Natural killer cell (primary cell): ENCODE measurements at regions not wholly inside any gene's neighbourhood (a gene's known extent, or its start where the extent isn't known, plus 50 kb on each side); places are given as distances from the start of the nearest gene placed in this dataset.

Experiments used
- ATAC-seq, 3 donors: fragments of 150-1000 bp in 2 of 3; fragments of 200-7000 bp in 1 of 3; cut with Tn5 transposase; 1 replicate in 1 of 3; 2 replicates in 2 of 3; pipeline ENCODE4 v1.10.0; 2021; ENCODE audit warnings: mild to moderate bottlenecking in 2 of 3, moderate library complexity in 2 of 3
- DNase-seq, 2 donors: peaks; one replicate each; pipeline versions ENCODE4 v3.0.0 to v3.0.0-alpha.2; 2013 to 2021; ENCODE audit warnings: mixed read lengths in 1 of 2
- H3K27ac ChIP-seq: one replicate; pipeline ENCODE4 v1.5.1; 2013; ENCODE audit warnings: mild to moderate bottlenecking, low read length
- H3K27me3 ChIP-seq: one replicate; pipeline ENCODE4 v1.6.1; 2013; ENCODE audit warnings: low read length; ENCODE audit not compliant: control insufficient read depth, insufficient read depth
- H3K36me3 ChIP-seq: one replicate; pipeline ENCODE4 v1.6.1; 2013; ENCODE audit warnings: low read length; ENCODE audit not compliant: control insufficient read depth, insufficient read depth
- H3K4me1 ChIP-seq: one replicate; pipeline ENCODE4 v1.6.1; 2013; ENCODE audit warnings: low read length; ENCODE audit not compliant: control insufficient read depth, insufficient read depth
- H3K4me3 ChIP-seq: one replicate; pipeline ENCODE4 v1.5.1; 2013; ENCODE audit warnings: low read length
- H3K9me3 ChIP-seq: one replicate; pipeline ENCODE4 v1.6.1; 2013; ENCODE audit warnings: low read length; ENCODE audit not compliant: control insufficient read depth, insufficient read depth
- H3K27ac Mint-ChIP-seq, 2 donors: one replicate each; pipeline ENCODE4 v1.8.0; 2022; ENCODE audit warnings: mild to moderate bottlenecking in 2 of 2, mixed read lengths in 2 of 2, moderate library complexity in 1 of 2
- H3K27me3 Mint-ChIP-seq, 2 donors: one replicate each; pipeline ENCODE4 v1.8.0; 2022; ENCODE audit warnings: low read depth in 2 of 2, mixed read lengths in 2 of 2
- H3K36me3 Mint-ChIP-seq: one replicate; pipeline ENCODE4 v1.8.0; 2022; ENCODE audit warnings: mixed read lengths
- H3K4me1 Mint-ChIP-seq, 2 donors: one replicate each; pipeline ENCODE4 v1.8.0; 2022; ENCODE audit warnings: mixed read lengths in 2 of 2
- H3K4me3 Mint-ChIP-seq: one replicate; pipeline ENCODE4 v1.8.0; 2022; ENCODE audit warnings: mild to moderate bottlenecking, moderate library complexity, mixed read lengths
- H3K9me3 Mint-ChIP-seq, 2 donors: one replicate each; pipeline ENCODE4 v1.8.0; 2022; ENCODE audit warnings: mixed read lengths in 2 of 2
- CTCF ChIP-seq: fragments of 200-600 bp; IDR thresholded peaks from one replicate; pipeline ENCODE4 v1.8.0; 2022; ENCODE audit warnings: antibody characterized with exemption
- WGBS: methylation state at CpG from one replicate; pipeline ENCODE4 v1.1.7; 2013; ENCODE audit warnings: missing lambda C conversion rate; ENCODE audit not compliant: insufficient coverage; 5-methylcytosine and 5-hydroxymethylcytosine counted together
- intact Hi-C: fragments of 100-400 bp; cut with micrococcal nuclease; formaldehyde crosslinking; loops from one replicate; pipeline ENCODE4 v1.14.2; 2022

DNA sequence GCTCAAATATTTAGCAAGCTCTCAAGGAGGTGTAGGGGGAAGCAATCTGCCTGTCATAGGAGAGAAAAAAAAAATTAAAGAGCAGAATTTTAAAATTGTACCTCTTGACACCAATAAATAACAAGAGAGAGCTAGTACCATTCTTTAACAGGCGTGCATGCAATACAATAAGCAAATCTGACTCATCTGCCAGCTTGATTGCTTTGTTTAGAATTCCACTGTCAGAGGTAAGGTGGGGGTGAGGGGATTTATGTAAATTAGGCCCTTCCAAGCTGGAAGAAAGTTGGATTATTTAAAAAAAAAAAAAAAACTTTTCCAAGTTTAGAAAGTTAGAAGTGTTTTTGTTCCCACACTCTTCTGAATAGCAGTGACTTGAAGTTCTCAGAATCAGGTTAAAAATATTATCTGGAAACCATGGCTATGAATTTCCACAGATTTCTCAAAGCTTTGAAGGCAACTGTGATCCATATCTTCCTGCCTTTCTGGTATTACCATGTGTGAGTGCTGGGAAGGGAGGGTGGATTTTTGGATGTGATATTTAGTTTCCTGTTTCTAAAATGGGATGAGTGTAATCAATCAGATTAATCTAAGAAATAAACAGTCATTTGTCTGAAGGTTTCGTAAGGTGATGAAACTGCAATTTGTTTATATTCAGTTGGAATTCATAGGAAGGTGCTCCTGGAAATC, 477.5 kb downstream of the TLE4 start:
- H3K4me1 Mint-ChIP-seq = no peaks in the 10 kb centered on the region

GRCh38 chr9:80046481-80046880, 474.7 kb downstream of the TLE4 start:
- DNase-seq (no peak), ATAC-seq (no peak)
- Histone ChIP-seq H3K4me1 (no peaks in the 10 kb centered on the region), H3K27ac (no peak overlapping the region), H3K4me3 (no peak overlapping the region), H3K36me3 (no peaks in the 10 kb centered on the region), H3K27me3 (no peaks in the 10 kb centered on the region), H3K9me3 (no peaks in the 10 kb centered on the region)
- H3K9me3 Mint-ChIP-seq = peaks cover 0 to 2% of the 10 kb centered on the region in 2 donors
- no peak overlapping the region for H3K27ac Mint-ChIP-seq
- no peak for TF ChIP-seq CTCF
- peaks cover 0 to 4% of the 10 kb centered on the region in 2 donors for H3K27me3 Mint-ChIP-seq
- no peak overlapping the region for H3K4me3 Mint-ChIP-seq
- no peaks in the 10 kb centered on the region for H3K4me1 Mint-ChIP-seq
- intact Hi-C loops = no loop called here
- H3K36me3 Mint-ChIP-seq = no peaks in the 10 kb centered on the region
- 100% methylated on average over 1 of the region's 2 CpGs for WGBS

More for the DNA sequence above, 477.5 kb downstream of the TLE4 start:
- H3K4me1 ChIP-seq = no peaks in the 10 kb centered on the region
- Mint-ChIP-seq H3K4me3 (no peak overlapping the region), H3K36me3 (peaks cover 15% of the 10 kb centered on the region), H3K27ac (no peak overlapping the region), H3K9me3 (peaks cover 8 to 13% of the 10 kb centered on the region in 2 donors), H3K27me3 (peaks cover 4 to 6% of the 10 kb centered on the region in 2 donors)
- no peak overlapping the region for H3K27ac ChIP-seq
- 88% methylated on average over 2 of the region's 2 CpGs for WGBS
- intact Hi-C loops = no loop called here
- H3K27me3 ChIP-seq = no peaks in the 10 kb centered on the region
- H3K9me3 ChIP-seq = peaks cover 3% of the 10 kb centered on the region
- H3K4me3 ChIP-seq = no peak overlapping the region
- H3K36me3 ChIP-seq = no peaks in the 10 kb centered on the region
- no peak for TF ChIP-seq CTCF
- ATAC-seq (no peak), DNase-seq (no peak)

DNA sequence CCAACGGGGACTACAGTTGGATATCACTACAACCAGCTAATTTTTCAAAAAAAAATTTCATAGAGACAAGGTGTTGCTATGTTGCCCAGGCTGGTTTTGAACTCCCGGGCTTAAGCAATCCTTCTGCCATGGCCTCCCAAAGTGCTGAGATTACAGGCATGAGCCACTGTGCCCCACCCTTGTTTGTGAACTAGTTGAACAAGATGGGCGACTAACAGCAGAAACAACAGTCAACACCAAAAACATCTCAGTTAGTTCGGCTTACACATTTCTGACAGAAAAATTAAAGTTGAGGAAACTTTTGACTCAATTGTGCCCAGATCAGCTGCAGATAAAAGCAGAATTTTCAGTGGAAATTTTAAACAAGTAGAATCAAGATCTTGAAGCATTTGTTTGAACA, 470.1 kb downstream of the TLE4 start:
- ATAC-seq (no peak), DNase-seq (no peak)
- no peak for TF ChIP-seq CTCF
- Mint-ChIP-seq H3K36me3 (no peaks in the 10 kb centered on the region), H3K4me1 (no peaks in the 10 kb centered on the region), H3K9me3 (no peaks in the 10 kb centered on the region), H3K27me3 (no peaks in the 10 kb centered on the region), H3K4me3 (no peak overlapping the region), H3K27ac (no peak overlapping the region)
- H3K9me3 ChIP-seq = no peaks in the 10 kb centered on the region
- H3K4me3 ChIP-seq = no peak overlapping the region
- H3K4me1 ChIP-seq = no peaks in the 10 kb centered on the region
- WGBS = 93% methylated on average over 4 of the region's 4 CpGs
- H3K27ac ChIP-seq = no peak overlapping the region
- no peaks in the 10 kb centered on the region for H3K27me3 ChIP-seq
- intact Hi-C loops = no loop called here
- no peaks in the 10 kb centered on the region for H3K36me3 ChIP-seq

- intact Hi-C loops = no loop called here
- no peaks in the 10 kb centered on the region for H3K27me3 ChIP-seq
- no peak for TF ChIP-seq CTCF
- DNase-seq (no peak), ATAC-seq (no peak)
- H3K4me3 ChIP-seq = no peak overlapping the region
- Mint-ChIP-seq H3K4me1 (no peaks in the 10 kb centered on the region), H3K9me3 (no peaks in the 10 kb centered on the region), H3K4me3 (no peak overlapping the region), H3K27ac (no peak overlapping the region), H3K27me3 (no peaks in the 10 kb centered on the region), H3K36me3 (no peaks in the 10 kb centered on the region)
- H3K9me3 ChIP-seq = no peaks in the 10 kb centered on the region
- H3K4me1 ChIP-seq = no peaks in the 10 kb centered on the region
- WGBS = 90% methylated on average over 4 of the region's 4 CpGs
- no peak overlapping the region for H3K27ac ChIP-seq
- no peaks in the 10 kb centered on the region for H3K36me3 ChIP-seq
Observed at GRCh38 chr9:80040457-80040856, 468.7 kb downstream of the TLE4 start.
